ENCODE measurements at regions not wholly inside any gene's neighbourhood (a gene's known extent, or its start where the extent isn't known, plus 50 kb on each side); places are given as distances from the start of the nearest gene placed in this dataset.

DNA sequence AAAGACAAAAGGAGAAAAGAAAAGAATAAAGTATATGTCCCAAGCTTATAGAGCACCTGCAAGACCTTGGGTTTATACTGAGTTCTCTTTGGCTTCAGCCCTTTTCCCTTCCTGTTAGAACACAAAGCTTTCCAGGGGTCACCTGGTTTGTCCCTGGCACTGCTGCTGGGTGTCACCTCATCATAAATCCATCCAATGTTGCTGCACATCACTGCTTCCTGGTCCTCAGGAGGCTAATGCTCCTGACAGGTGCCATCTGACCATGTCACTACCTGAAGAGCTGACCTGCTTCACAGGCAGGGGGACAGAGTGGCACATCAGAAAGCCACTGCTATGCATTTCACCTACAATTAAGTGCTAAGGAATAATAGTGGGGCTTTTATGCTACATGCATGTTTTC is 164.6 kb upstream of the ELAC2 start:
- TF ChIP-seq CTCF (IDR thresholded peaks at IDR 0.05) = no peak
- no peak for TF ChIP-seq POLR2A (IDR thresholded peaks at IDR 0.05)

Measured in heart left ventricle (tissue), 13 donors.